Ishikawa (cell line): ENCODE measurements at regions not wholly inside any gene's neighbourhood (a gene's known extent, or its start where the extent isn't known, plus 50 kb on each side); places are given as distances from the start of the nearest gene placed in this dataset.

Experiments
- CEBPB ChIP-seq: IDR thresholded peaks from 2 replicates; pipeline ENCODE4 v1.6.1; 2012
- NFIC ChIP-seq: IDR thresholded peaks from 2 replicates; pipeline ENCODE4 v1.6.1; 2012
- RAD21 ChIP-seq: IDR thresholded peaks from 2 replicates; pipeline ENCODE4 v1.6.1; 2012; ENCODE audit warnings: low read depth
- REST ChIP-seq: IDR thresholded peaks from 2 replicates; pipeline ENCODE4 v1.6.1; 2012; ENCODE audit warnings: low read depth, mild to moderate bottlenecking
- TEAD4 ChIP-seq: IDR thresholded peaks from 2 replicates; pipeline ENCODE4 v1.6.1; 2012

DNA sequence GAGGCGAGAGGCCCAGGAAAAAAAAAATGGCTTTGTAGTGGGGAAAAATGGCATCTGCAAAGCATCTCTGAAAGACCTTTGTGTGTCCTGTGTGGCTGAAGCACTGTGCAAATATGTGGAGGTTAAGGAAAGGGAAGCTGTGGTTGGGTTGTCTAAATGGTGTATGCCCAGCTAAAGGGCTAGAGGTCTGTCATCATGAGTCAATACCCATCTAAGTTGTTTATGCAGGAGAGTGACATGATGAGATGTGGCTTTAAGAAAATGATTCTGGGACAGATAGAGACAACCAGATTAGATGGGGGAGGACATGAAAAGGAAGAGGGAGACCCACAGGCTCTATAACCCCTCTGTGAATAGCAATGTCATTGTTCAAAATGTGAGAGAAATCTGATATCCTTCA is 280.7 kb downstream of the MFSD1 start:
- TF ChIP-seq RAD21 (no peak), NFIC (no peak), REST (no peak), TEAD4 (no peak), CEBPB (no peak)
